CD4-positive, alpha-beta T cell treated with Interleukin-4 for 1 hour (primary cell): ENCODE measurements at regions not wholly inside any gene's neighbourhood (a gene's known extent, or its start where the extent isn't known, plus 50 kb on each side); places are given as distances from the start of the nearest gene placed in this dataset.

ENCODE experiments used
- DNase-seq, 2 donors: peaks; one replicate each; pipeline ENCODE4 v3.0.0-alpha.2; 2020 to 2022

DNA sequence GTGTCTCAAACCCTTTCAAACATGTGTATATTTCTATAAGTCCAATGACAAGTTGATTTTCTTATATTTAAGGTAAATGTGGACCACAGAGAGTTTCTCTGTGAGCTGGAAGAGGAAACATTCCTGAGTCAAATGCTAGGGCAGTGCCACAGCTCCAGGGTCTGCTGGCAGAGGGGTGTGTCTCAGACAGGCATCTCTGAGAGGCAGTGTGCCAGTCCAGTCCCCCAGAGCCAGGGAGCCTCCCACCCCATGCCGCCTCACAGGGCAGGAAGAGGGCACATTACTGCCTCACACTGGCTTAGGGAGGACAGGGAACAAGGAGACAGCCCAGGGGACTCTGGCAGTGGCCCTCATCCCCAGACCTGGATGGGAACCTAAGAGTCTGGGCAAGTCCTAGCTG is 120.2 kb downstream of the TENT4A start:
- no peak for DNase-seq

DNA sequence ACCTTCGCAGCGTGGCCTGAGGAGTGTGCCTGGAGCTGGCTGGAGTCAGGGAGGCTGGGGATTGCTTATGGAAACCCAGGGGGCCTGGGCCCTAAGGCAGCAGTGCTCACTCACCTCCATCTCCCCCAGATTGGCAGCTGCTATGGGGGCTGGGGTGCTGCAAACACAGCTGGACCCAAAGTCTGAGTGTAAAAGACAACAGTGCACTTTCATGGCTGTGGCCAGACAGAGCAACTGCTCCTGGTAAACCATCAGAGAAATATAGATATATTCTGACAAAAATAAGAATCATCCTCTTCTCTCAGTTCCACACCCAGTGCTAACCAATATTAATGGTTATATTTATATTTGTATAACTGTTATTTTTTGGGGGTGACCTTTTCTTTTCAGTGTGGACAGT is 123.9 kb downstream of the TENT4A start:
- no peak for DNase-seq

GRCh38 chr5:6837519-6838110 is 124.4 kb downstream of the TENT4A start:
- DNase-seq = peak in 1 of 2 donors; percentile 7

DNA sequence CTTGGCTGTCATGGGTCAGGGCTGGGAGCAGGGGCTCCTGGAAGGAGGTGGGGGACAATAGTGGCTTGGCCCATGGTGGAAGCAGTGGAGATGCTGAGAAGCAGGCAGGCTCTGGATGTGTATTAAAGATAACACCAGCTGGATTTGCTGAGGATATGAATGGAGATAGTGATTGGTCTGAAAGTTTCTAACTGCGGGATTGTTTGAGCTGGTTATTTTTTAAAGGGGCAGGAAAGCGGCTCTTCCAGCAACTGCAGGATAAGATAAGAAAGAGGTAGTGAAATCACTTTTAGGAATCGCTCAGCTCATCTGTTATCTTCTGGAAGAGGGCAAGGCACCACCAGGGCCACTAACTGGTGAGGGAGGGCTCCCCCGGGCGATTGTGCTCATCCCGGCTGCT is 125.5 kb downstream of the TENT4A start:
- DNase-seq = no peak

DNA sequence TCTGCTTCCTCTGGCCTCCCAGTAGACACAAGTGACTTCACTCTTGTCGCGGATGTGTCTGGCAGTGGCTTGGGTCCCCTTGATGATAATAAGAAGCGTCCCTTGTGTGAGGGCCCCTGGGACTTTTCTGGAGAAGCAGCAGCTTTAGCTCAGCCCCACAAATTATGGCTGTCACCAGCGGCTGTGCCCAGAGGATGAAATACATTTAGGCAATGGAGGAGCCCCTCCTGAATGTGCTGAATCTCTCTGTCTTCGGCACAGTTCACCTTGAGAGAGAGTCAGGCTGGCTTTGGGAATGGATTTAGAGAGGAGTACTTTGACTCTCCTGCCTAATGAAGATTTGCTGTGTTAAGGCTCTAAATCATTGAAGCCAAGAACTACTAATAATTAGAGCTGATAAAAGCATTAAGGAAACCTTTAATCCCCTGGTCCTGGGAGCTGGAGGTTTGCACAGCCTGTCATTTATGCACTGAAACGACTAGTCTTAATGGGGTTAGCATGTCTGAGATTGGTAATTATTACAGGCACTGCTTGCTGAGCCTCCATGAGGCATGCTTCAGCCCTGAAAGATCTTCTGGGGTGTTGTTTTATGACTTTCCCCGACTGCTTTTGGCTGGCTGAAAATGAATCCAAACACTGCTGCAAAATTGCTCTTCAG is 127.0 kb downstream of the TENT4A start:
- no peak for DNase-seq

GRCh38 chr5:6843335-6843734 is 130.1 kb downstream of the TENT4A start:
- DNase-seq = no peak

DNA sequence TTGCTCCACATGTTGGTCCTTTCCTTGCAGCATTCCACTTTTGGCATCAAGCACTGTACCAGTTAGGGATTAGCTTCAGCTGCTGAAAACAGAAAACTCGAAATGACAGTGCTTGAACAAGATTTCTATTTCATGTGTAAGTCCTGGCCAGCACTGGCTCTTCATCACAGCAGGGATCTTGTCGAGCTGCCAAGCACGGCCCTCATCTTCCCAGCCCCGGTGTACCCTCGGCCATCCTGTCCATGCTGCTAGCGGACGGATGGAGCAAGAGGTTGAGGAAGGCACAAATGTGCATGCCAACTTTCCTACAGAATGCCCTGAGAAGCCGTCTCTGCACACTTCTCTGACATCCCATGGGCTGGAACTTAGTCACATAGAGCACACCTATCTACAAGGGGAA is 130.6 kb downstream of the TENT4A start:
- DNase-seq = no peak

- no peak for DNase-seq
Observed at GRCh38 chr5:6845856-6846255, 132.6 kb downstream of the TENT4A start.

GRCh38 chr5:6847870-6848269 is 134.6 kb downstream of the TENT4A start:
- DNase-seq = peak in 1 of 2 donors; percentile 14

- no peak for DNase-seq
Observed at GRCh38 chr5:6849316-6850105, 136.3 kb downstream of the TENT4A start.

DNA sequence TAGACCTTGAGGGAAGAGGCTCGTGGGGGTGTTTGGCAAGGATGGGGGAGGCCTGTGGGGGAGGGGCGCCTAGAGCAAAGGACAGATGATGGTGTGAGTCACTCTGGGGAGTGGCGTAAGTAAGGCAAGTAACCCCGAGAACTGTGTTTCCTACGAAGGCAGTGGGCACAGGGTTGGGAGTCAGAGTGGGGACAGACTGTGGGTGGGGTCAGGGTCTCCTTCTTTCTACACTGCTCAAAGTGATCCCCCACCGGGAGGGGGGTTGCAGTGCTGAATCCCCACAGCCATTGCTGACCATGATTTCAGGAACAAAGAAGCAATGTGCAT is 136.8 kb downstream of the TENT4A start:
- no peak for DNase-seq

- DNase-seq = no peak
Observed at GRCh38 chr5:6856653-6857052, 143.4 kb downstream of the TENT4A start.

DNA sequence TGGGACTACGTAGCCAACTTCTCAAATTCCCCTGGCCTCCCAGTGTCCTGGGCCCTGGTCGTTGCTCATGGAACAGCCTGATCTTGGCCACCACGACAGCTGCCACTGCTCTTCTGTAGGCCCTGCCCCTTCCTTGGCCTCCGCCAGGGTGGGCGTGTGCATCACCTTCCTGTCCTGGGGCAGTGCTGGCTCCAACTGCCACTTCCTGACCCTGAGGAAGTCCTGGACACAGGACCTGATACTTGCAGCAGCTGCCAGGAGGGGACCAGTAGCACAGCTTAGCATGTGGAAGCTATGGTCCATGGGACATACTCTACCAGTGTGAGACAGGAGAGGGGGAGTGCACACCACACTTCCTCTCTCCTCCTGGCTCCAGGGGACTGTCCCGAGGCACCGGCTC is 145.2 kb downstream of the TENT4A start:
- DNase-seq = no peak

DNA sequence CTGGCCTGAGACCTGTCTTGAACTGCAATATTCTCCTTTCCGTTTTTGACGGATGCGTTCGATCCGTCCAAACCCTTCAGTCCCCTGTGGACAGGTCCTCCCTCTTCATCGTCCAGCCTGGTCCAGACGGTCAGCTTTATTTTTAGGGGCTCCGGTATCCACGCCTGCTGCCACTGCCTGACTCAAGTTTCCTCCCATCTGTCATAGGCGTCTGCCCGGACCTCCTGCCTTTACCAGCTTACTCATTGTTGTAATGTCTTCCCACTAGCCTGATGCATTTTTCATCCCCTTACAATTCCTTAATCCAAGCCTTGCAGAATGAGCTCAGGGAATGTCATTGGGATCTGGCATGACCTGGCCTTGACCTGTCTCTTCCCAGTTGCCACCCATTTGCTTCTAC is 145.8 kb downstream of the TENT4A start:
- DNase-seq = no peak

- DNase-seq = no peak
Observed at GRCh38 chr5:6859951-6860638, 146.9 kb downstream of the TENT4A start.

DNA sequence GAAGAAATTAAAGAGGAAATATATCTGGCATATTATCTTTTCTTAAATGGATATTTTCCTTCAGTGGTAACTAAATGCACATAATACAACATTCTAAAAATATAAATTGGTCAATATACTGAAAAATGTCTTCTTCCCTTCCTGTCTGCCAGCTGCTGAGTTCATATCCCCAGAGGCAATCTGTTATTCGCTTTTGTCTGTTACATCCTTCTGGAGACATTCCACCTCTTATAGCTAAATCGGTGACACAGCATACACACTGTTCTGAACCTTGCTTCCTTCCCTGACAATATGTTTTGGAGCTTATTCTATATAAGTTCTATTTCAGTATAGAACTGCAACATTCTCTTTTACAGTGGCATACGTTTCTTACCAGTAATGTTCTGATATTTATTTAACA is 147.8 kb downstream of the TENT4A start:
- no peak for DNase-seq

DNA sequence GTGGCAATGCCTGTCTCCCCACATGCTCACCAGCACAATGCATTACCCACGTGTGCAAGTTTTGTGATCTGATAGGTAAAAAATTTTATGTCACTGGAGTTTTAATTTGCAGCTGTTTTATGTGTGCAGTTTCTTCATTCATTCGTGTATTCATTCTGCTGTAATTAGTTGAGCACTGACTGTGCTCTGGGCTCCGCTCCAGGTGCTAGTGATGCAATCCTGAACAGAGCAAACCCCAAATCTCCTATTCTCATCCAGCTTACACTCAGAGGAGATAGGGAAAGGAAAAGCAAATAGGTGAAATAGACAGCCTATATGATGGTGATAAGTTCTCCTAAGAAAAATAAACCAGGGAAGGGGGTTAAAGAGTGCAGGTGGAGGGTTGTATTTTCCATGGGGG is 148.4 kb downstream of the TENT4A start:
- no peak for DNase-seq

- DNase-seq = no peak
Observed at GRCh38 chr5:6862306-6862705, 149.1 kb downstream of the TENT4A start.

GRCh38 chr5:6867712-6868111 is 154.5 kb downstream of the TENT4A start:
- no peak for DNase-seq

DNA sequence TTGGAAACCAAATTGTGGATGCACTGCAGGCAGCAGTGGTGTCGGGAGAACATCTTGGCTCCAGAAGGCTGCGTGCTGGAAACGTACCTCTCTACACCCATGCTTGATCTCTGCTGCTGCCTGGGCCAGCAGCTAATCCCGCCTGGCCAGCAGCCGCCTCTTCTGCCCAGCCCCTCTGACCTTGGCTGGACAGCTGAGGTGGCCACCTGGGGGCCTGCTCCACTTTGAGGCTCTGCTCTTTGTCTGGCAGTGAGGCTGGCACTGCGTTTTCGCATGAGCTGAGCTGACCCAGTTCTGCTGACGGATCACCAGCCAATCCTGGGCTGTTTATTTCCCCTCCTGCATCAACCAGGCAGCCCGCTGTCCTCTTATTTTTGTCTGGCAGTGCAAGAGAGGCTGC is 154.9 kb downstream of the TENT4A start:
- DNase-seq = no peak

DNA sequence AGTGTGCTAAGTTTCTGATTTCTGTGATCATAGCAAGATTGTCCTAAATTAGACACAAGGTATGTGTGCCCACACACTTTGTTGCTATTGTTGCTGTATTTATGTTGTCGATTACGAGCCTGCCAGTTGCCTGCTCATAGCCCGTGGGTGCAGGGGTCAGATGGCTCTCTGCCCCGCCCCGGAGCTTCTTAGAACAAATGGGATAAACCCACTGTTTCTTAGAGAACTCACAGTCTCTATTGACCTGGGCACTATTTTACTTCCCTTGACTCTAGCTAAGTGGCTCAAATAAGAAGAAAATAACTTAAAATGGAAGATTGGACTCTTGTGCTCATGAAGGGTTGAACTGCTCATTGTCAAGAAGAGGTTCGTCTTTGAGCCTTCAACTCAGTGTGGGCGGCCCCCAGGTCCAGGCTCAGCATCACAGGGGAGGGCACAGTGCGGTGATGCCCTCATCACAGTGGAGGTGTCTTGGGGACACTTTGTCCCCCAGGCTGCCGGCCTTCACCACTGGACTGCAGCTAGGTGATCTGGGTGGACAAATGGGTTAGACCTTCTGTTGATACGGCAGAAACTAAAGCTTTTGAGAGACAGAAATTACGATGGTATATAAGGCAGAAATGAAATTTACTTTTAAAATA is 155.5 kb downstream of the TENT4A start:
- no peak for DNase-seq

GRCh38 chr5:6869677-6870076 is 156.4 kb downstream of the TENT4A start:
- DNase-seq = no peak

DNA sequence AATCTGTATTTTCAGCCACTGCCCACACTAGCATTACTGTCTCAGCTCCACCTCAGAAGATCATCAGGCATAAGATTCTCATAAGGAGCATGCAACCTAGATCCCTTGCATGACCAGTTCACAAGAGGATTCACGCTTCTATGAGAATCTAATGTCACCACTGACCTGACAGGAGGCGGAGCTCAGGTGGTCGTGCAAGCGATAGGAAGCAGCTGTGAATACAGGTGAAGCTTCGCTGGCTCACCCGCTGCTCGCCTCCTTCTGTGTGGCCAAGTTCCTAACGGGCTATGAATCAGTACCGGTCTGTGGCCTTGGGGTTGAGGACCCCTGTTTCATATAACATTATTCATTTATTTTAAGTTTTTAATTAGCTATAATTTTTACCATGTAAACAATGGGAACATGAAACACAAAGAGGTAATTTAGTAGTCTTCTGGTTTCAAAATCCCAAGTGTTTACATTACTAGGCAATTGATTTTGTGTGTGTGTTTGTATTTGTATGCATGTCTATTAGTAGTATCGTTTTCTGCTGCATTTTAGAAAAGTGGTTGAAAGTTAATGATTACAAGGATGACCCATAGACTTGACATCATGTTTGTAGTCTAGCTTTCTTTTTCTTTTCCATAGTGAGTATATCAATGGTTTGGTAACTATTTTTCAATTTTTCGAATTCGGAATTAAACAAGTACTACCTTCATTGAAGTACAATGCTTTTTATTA is 159.4 kb downstream of the TENT4A start:
- no peak for DNase-seq
